ENCODE measurements at regions not wholly inside any gene's neighbourhood (a gene's known extent, or its start where the extent isn't known, plus 50 kb on each side); places are given as distances from the start of the nearest gene placed in this dataset.

GRCh38 chr2:8532438-8532837 is 149.4 kb upstream of the ID2 start:
- Mint-ChIP-seq H3K4me1 (peaks cover 0 to 9% (median 0%) of the 10 kb centered on the region in 4 donors), H3K4me3 (no peak overlapping the region), H3K27ac (no peak overlapping the region), H3K36me3 (peaks cover 4% of the 10 kb centered on the region), H3K27me3 (no peaks in the 10 kb centered on the region), H3K9me3 (peaks cover 0 to 21% (median 4%) of the 10 kb centered on the region in 7 donors)
- DNase-seq (no peak), ATAC-seq (ENCODE audit: low read depth in 2 of 2) (no peak)
- no peaks in the 10 kb centered on the region for H3K4me1 ChIP-seq (ENCODE audit: control insufficient read depth, insufficient read depth, low read length, poor library complexity, severe bottlenecking)
- H3K27ac ChIP-seq (ENCODE audit: insufficient read depth, low read length, poor library complexity, severe bottlenecking): no peak overlapping the region
- peaks cover 4 to 10% of the 10 kb centered on the region in 2 experiments for H3K9me3 ChIP-seq (ENCODE audit: control insufficient read depth in 2 of 2, low read length in 2 of 2)
- H3K27me3 ChIP-seq (ENCODE audit: control insufficient read depth, insufficient read depth, low read length): no peaks in the 10 kb centered on the region
- H3K36me3 ChIP-seq (ENCODE audit: control insufficient read depth, insufficient read depth, low read length): no peaks in the 10 kb centered on the region
- H3K4me3 ChIP-seq (ENCODE audit: low read depth, low read length): no peak overlapping the region

GRCh38 chr2:8533923-8534322 is 147.9 kb upstream of the ID2 start:
- peaks cover 4% of the 10 kb centered on the region for H3K36me3 Mint-ChIP-seq
- no peak overlapping the region for H3K4me3 Mint-ChIP-seq
- peaks cover 0 to 12% (median under 1%) of the 10 kb centered on the region in 4 donors for H3K4me1 Mint-ChIP-seq
- H3K27ac ChIP-seq (ENCODE audit: insufficient read depth, low read length, poor library complexity, severe bottlenecking): no peak overlapping the region
- DNase-seq: no peak
- H3K4me3 ChIP-seq (ENCODE audit: low read depth, low read length): no peak overlapping the region
- no peaks in the 10 kb centered on the region for H3K27me3 ChIP-seq (ENCODE audit: control insufficient read depth, insufficient read depth, low read length)
- no peaks in the 10 kb centered on the region for H3K27me3 Mint-ChIP-seq
- no peaks in the 10 kb centered on the region for H3K4me1 ChIP-seq (ENCODE audit: control insufficient read depth, insufficient read depth, low read length, poor library complexity, severe bottlenecking)
- H3K9me3 Mint-ChIP-seq: peaks cover 0 to 21% (median 4%) of the 10 kb centered on the region in 7 donors
- H3K36me3 ChIP-seq (ENCODE audit: control insufficient read depth, insufficient read depth, low read length): no peaks in the 10 kb centered on the region
- no peak overlapping the region for H3K27ac Mint-ChIP-seq
- H3K9me3 ChIP-seq (ENCODE audit: control insufficient read depth in 2 of 2, low read length in 2 of 2): peaks cover 4 to 10% of the 10 kb centered on the region in 2 experiments
- ATAC-seq (ENCODE audit: low read depth in 2 of 2): no peak

GRCh38 chr2:8534386-8534728 is 147.5 kb upstream of the ID2 start:
- peaks cover 0 to 21% (median 4%) of the 10 kb centered on the region in 7 donors for H3K9me3 Mint-ChIP-seq

GRCh38 chr2:8534729-8535468 is 147.0 kb upstream of the ID2 start:
- DNase-seq (no peak), ATAC-seq (ENCODE audit: low read depth in 2 of 2) (peak; percentile 18 to 29)
- Histone ChIP-seq H3K36me3 (ENCODE audit: control insufficient read depth, insufficient read depth, low read length) (no peaks in the 10 kb centered on the region), H3K27ac (ENCODE audit: insufficient read depth, low read length, poor library complexity, severe bottlenecking) (no peak overlapping the region), H3K4me1 (ENCODE audit: control insufficient read depth, insufficient read depth, low read length, poor library complexity, severe bottlenecking) (peaks cover 5% of the 10 kb centered on the region), H3K4me3 (ENCODE audit: low read depth, low read length) (no peak overlapping the region), H3K27me3 (ENCODE audit: control insufficient read depth, insufficient read depth, low read length) (no peaks in the 10 kb centered on the region), H3K9me3 (ENCODE audit: control insufficient read depth in 2 of 2, low read length in 2 of 2) (peaks cover 4 to 10% of the 10 kb centered on the region in 2 experiments)
- H3K36me3 Mint-ChIP-seq: peaks cover 4% of the 10 kb centered on the region
- no peaks in the 10 kb centered on the region for H3K27me3 Mint-ChIP-seq
- peaks cover 0 to 17% (median 5%) of the 10 kb centered on the region in 4 donors for H3K4me1 Mint-ChIP-seq
- peaks cover 0 to 21% (median 4%) of the 10 kb centered on the region in 7 donors for H3K9me3 Mint-ChIP-seq
- no peak overlapping the region for H3K4me3 Mint-ChIP-seq
- H3K27ac Mint-ChIP-seq: no peak overlapping the region

More at GRCh38 chr2:8534386-8534728, 147.5 kb upstream of the ID2 start:
- Mint-ChIP-seq H3K4me1 (peaks cover 0 to 14% (median 2%) of the 10 kb centered on the region in 4 donors), H3K36me3 (peaks cover 4% of the 10 kb centered on the region), H3K27ac (no peak overlapping the region), H3K4me3 (no peak overlapping the region), H3K27me3 (no peaks in the 10 kb centered on the region)
- no peaks in the 10 kb centered on the region for H3K4me1 ChIP-seq (ENCODE audit: control insufficient read depth, insufficient read depth, low read length, poor library complexity, severe bottlenecking)
- no peak overlapping the region for H3K27ac ChIP-seq (ENCODE audit: insufficient read depth, low read length, poor library complexity, severe bottlenecking)
- ATAC-seq (ENCODE audit: low read depth in 2 of 2): peak in 1 of 2 donors; percentile 5
- H3K4me3 ChIP-seq (ENCODE audit: low read depth, low read length): no peak overlapping the region
- no peaks in the 10 kb centered on the region for H3K27me3 ChIP-seq (ENCODE audit: control insufficient read depth, insufficient read depth, low read length)
- H3K36me3 ChIP-seq (ENCODE audit: control insufficient read depth, insufficient read depth, low read length): no peaks in the 10 kb centered on the region
- DNase-seq: no peak
- peaks cover 4 to 10% of the 10 kb centered on the region in 2 experiments for H3K9me3 ChIP-seq (ENCODE audit: control insufficient read depth in 2 of 2, low read length in 2 of 2)

GRCh38 chr2:8535469-8535795 is 146.4 kb upstream of the ID2 start:
- Mint-ChIP-seq H3K27me3 (no peaks in the 10 kb centered on the region), H3K4me1 (peaks cover 0 to 21% (median 6%) of the 10 kb centered on the region in 4 donors), H3K27ac (no peak overlapping the region), H3K9me3 (peaks cover 0 to 21% (median 3%) of the 10 kb centered on the region in 7 donors), H3K4me3 (no peak overlapping the region), H3K36me3 (peaks cover 4% of the 10 kb centered on the region)
- Histone ChIP-seq H3K36me3 (ENCODE audit: control insufficient read depth, insufficient read depth, low read length) (no peaks in the 10 kb centered on the region), H3K27me3 (ENCODE audit: control insufficient read depth, insufficient read depth, low read length) (no peaks in the 10 kb centered on the region), H3K4me1 (ENCODE audit: control insufficient read depth, insufficient read depth, low read length, poor library complexity, severe bottlenecking) (peaks cover 8% of the 10 kb centered on the region), H3K27ac (ENCODE audit: insufficient read depth, low read length, poor library complexity, severe bottlenecking) (no peak overlapping the region), H3K4me3 (ENCODE audit: low read depth, low read length) (no peak overlapping the region), H3K9me3 (ENCODE audit: control insufficient read depth in 2 of 2, low read length in 2 of 2) (peaks cover 4 to 10% of the 10 kb centered on the region in 2 experiments)
- DNase-seq (no peak), ATAC-seq (ENCODE audit: low read depth in 2 of 2) (no peak)

- DNase-seq (no peak), ATAC-seq (ENCODE audit: low read depth in 2 of 2) (no peak)
- H3K27ac Mint-ChIP-seq: peak overlapping the region in 2 of 3 donors; percentile 65 to 78
- Histone ChIP-seq H3K36me3 (ENCODE audit: control insufficient read depth, insufficient read depth, low read length) (no peaks in the 10 kb centered on the region), H3K4me1 (ENCODE audit: control insufficient read depth, insufficient read depth, low read length, poor library complexity, severe bottlenecking) (peaks cover 12% of the 10 kb centered on the region), H3K9me3 (ENCODE audit: control insufficient read depth in 2 of 2, low read length in 2 of 2) (peaks cover 4 to 9% of the 10 kb centered on the region in 2 experiments), H3K27ac (ENCODE audit: insufficient read depth, low read length, poor library complexity, severe bottlenecking) (no peak overlapping the region), H3K27me3 (ENCODE audit: control insufficient read depth, insufficient read depth, low read length) (no peaks in the 10 kb centered on the region), H3K4me3 (ENCODE audit: low read depth, low read length) (no peak overlapping the region)
- H3K36me3 Mint-ChIP-seq: peaks cover 3% of the 10 kb centered on the region
- peaks cover 0 to 26% (median 8%) of the 10 kb centered on the region in 4 donors for H3K4me1 Mint-ChIP-seq
- H3K9me3 Mint-ChIP-seq: peaks cover 0 to 19% (median 3%) of the 10 kb centered on the region in 7 donors
- no peaks in the 10 kb centered on the region for H3K27me3 Mint-ChIP-seq
- H3K4me3 Mint-ChIP-seq: no peak overlapping the region
Measured at GRCh38 chr2:8535821-8536685, 145.8 kb upstream of the ID2 start.

GRCh38 chr2:8536686-8537561 is 144.9 kb upstream of the ID2 start:
- H3K27ac Mint-ChIP-seq: peak overlapping the region in 2 of 3 donors; percentile 65 to 78
- Histone ChIP-seq H3K4me1 (ENCODE audit: control insufficient read depth, insufficient read depth, low read length, poor library complexity, severe bottlenecking) (peaks cover 15% of the 10 kb centered on the region), H3K4me3 (ENCODE audit: low read depth, low read length) (no peak overlapping the region), H3K9me3 (ENCODE audit: control insufficient read depth in 2 of 2, low read length in 2 of 2) (peaks cover 0 to 1% of the 10 kb centered on the region in 2 experiments), H3K36me3 (ENCODE audit: control insufficient read depth, insufficient read depth, low read length) (no peaks in the 10 kb centered on the region), H3K27ac (ENCODE audit: insufficient read depth, low read length, poor library complexity, severe bottlenecking) (no peak overlapping the region), H3K27me3 (ENCODE audit: control insufficient read depth, insufficient read depth, low read length) (no peaks in the 10 kb centered on the region)
- DNase-seq: no peak
- H3K4me1 Mint-ChIP-seq: peaks cover 0 to 35% (median 11%) of the 10 kb centered on the region in 4 donors
- peaks cover 0 to 10% (median 1%) of the 10 kb centered on the region in 7 donors for H3K9me3 Mint-ChIP-seq
- no peaks in the 10 kb centered on the region for H3K27me3 Mint-ChIP-seq
- H3K4me3 Mint-ChIP-seq: no peak overlapping the region
- no peak for ATAC-seq (ENCODE audit: low read depth in 2 of 2)
- H3K36me3 Mint-ChIP-seq: no peaks in the 10 kb centered on the region
